Renal cortex interstitium (tissue), 11 donors: ENCODE measurements at regions not wholly inside any gene's neighbourhood (a gene's known extent, or its start where the extent isn't known, plus 50 kb on each side); places are given as distances from the start of the nearest gene placed in this dataset.
A peak's percentile ranks its signal among the peaks of the same experiment; 100 is the strongest.

ENCODE experiments used
- DNase-seq, 11 donors: peaks; one replicate each; pipeline ENCODE4 v3.0.0-alpha.2; 2013; ENCODE audit warnings: low read depth in 9 of 11, low spot score in 4 of 11; ENCODE audit errors: extremely low read depth in 1 of 11

DNA sequence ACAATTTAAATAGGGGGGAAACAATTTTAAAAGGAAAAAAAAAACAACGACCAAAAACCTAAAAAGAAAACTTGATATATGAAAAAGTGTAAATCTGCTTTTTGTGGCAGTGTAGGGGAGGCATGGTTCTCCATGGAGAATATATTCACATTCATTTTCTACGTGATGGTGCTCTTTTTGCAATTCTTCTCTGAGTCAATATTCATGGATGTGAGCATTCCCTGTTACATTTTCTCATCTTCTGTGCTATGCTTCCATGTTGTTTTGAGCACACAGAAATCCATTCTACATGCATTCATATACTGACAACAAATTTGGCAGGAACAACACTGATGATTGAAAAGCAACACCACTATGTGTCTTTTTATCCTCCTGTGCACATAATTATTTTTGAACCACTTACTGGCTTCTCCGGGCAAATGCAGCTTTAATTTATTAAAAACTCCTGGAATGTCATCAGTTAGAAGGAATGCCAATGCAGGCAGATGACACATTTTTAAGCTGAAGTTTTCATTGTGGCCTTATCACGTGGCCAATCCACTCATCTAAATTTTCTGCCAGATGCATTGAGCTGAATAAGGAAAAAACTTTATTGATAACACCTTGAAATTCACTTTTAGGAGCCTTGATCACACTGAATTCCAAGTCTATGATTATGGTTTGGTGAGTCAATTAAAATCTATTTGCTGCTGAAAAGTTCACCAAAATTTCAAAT is 590.6 kb downstream of the NUF2 start:
- DNase-seq = no peak

DNA sequence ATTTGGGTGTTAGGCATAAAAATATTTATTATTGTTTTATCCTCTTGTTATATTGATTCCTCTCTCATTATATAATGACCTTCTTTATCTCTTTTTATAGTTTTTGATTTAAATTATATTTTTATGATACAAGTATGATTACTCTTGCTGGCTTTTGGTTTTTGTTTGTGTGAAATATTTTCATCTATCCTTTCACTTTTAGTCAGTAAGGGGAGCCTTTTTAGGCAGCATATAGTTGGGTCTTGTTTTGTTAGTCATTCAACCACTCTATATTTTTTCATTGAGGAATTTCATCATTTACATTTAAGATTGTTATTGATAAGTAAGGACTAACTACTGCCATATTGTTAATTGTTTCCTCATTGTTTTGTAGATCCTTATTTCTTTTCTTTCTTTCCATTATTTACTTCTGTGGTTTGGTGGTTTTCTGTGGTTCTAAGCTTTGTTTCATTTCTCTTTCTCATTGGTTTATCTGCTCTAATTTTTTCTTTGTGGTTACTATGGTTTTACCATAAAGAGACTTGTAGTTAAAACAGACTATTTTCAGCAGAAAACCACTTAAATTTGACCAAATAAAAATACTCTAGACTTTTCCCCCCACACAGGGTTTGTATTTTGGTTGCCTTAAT is 593.1 kb downstream of the NUF2 start:
- DNase-seq = no peak

DNA sequence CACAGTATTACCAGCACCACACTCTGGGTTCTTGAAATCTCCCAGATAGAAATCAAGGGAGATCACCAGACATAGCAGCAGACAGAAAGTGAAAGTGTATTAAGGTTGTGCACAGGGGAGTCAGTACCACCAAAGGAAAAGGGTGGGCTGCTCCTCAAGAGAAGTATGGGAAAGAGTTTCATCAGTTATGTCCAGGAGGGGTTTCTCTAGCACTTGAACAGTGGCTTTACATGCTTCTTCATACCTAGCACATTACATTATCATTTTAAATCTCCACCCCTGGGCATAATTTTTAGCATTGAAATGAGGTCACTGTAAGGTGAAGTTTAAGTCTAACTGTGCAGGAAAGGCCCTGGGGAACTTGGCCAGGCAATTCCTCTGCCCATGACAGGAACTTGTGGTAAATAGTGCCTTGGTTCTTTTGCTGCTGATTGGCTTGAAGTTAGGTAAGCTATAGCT is 601.0 kb downstream of the NUF2 start:
- no peak for DNase-seq

DNA sequence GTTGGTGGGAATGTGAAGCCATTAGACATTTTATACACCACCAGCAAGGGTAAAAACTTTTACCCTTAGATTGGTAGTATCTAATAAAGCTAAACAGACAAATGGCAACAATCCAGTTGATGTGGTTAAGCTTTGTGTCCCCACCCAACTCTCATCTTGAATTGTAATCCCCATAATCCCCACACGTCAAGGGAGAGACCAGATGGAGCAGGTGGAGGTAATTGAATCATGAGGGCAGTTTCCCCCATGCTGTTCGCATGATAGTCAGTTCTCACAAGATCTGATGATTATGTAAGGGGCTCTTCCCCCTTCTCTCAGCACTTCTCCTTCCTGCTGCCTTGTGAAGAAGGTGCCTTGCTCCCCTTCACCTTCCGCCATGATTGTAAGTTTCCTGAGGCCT is 602.3 kb downstream of the NUF2 start:
- DNase-seq = no peak

DNA sequence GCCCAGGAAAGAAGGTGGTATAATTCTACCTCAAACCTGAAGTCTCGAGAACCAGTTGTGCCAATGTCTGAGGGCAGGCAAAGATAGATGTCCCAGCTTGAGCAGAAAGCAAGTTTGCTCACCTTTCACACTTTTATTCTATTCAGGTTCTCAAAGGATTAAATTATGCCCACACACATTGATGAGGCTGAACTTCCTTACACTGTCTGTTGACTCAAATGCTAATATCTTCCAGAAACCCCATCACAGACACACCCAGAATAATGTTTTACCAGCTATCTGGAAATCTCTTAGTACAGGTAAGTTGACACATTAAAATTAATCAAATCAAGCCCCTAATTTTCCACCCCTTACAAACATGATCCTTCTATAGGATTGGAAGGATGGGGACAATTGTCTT is 605.7 kb downstream of the NUF2 start:
- no peak for DNase-seq

DNA sequence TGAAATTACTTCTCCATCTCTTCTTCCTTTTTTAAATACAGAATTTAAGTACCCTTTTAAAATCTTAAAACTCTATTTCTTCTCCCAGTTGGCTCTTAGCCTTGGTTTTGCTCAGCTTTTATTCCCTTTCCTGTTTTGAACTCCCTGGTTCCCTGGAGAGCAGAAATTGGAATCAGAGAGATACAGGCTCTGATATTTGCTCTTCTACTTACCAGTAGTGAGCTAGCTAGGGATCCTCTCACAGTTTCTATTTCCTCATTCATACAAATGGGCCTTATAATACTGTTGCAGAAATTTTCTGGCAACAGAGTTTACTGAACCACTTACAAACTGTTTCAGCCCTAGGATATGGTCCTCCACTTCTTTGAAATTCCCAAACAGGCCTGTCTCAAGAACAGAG is 606.3 kb downstream of the NUF2 start:
- DNase-seq = no peak

DNA sequence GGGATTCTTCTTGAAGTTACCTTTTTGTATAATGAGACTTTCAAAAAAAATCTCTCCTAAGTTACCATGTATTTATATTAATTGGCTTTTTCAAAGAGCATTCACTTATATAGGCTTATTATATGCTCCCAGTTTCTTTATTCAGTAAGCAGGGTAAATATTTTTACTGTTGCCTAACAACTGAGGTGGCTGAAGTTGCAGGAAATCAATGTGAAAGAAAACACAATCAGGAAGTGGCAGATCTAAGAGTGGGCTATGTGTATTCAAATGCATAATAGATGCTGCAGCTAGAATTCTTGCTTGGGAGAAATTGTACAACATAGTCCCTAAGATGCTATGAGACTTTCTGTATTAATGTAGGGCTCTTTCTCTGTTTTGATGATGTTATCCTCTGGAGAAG is 606.9 kb downstream of the NUF2 start:
- peak in 2 of 11 donors; percentile 7 to 14 for DNase-seq

DNA sequence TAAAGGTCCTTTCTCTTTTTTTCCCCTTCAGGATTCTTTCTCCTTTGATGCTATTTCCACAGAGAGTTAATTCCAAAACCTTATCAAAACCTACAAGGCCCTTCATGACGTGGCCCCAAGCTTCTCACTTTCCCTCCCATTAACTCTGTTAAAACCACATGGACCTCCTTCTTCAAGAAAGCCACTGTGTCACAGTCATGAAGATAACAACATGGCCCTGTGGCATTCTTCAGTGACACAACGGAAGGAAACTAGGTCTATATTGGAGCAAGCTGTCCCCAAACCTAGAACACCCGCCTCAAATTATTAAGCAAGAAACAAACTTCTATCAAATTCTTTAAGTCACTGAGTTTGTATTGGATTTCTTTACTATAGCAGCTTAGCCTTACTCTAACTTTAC is 611.1 kb downstream of the NUF2 start:
- no peak for DNase-seq

DNA sequence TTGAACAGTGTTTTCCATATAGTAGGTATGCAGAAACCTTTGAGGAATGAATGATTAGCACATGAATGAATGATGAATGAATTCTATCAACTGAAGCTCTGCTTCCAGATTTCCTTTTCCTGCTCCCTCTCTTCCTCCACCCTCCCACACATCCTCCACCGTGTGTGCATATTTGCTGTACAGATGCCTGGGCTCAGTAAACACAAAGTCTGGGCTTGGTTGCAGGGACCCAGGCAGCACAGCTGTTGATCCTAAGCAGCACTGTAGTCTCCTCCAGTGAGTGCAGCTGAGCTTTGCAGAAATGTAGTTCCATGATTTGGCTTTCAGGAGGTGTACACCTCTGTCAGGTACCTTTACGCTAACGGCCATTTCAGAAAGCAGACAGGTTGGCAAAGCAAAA is 611.7 kb downstream of the NUF2 start:
- DNase-seq = no peak

DNA sequence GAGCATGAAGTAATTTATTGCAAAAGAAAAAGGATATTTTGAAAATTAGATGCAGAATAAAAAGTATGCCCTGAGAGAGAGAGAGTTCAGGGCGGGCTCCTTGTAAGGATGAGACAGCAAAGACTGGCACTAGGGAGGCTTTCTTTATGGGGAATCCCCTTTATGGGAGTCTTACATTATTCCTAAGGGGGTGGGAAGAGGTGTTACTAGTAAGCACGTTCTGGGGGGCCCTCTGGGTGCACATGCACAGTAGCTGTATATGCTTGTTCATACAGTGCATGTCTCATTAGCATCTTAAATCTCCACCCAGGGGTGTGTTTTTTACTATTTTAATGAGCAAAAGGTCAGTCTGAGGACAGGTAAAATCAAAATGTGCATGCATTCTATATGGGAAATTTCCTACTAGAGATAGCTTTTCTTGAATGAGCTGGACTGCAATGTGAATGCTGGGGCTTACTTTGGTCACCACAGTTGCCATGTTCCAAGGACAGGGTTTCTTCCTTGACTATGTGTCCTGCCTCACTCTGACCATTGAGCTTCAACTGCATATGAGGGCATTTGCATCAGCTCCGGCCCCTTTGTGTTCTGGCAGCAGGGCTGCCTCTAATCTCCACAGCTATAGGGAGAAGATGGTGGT is 614.1 kb downstream of the NUF2 start:
- DNase-seq = no peak

DNA sequence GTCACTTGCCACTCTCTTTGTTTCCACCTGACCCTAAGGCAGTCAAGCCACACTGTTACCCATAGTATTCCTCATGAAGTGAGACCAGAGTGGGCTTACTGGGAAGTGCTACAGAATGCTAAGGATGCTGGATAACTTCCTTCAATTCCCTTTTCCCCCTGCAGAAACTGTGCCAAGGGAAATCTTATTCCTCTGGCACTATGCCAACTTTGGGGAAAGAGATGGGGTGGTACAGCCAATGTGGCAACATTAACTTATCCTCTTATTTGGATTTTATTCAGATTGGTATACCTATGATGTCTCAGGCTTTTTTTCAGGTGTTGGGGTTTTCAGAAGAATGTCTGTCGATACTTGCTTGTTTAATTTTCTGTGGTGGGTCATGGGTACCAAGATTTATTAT is 599.4 kb upstream of the PBX1 start:
- DNase-seq = no peak

DNA sequence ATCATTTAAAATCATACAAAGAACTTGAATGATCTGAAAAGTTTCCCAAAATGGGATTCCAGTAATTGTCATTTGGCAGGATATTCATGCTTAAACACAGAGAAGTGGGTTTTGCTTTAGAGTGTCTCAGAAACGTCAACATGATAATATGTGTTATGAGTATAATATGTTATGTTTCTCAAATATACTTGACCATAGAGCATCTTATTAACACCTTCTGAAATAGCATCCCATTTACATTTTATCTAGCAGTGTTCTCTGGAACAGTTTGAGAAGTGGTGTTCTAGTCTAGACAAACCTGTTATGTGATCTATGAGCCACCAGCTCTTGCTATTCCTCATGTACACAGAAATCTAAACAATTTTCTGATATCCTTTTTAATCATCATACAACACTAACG is 588.8 kb upstream of the PBX1 start:
- DNase-seq = no peak

DNA sequence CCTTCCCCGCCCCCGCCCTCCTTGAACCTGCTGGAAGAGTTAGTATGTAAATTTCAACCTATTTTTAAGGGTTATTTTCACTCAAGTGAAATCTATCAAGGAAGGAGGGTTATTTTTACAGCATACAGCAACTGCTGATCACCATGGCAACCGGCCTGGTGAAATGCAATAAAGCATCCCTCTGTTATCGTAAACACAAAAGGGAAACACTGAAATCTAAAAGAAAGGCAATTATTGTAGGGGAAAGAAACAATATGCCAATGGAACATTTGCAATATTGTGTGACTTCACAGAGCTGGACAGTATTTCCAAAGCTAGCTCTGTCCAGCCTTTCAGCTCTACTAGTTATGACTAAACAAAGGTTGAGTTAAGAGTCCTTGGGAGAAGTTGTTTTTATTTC is 588.3 kb upstream of the PBX1 start:
- DNase-seq = peak in 4 of 11 donors; percentile 2 to 7 (median 4)

DNA sequence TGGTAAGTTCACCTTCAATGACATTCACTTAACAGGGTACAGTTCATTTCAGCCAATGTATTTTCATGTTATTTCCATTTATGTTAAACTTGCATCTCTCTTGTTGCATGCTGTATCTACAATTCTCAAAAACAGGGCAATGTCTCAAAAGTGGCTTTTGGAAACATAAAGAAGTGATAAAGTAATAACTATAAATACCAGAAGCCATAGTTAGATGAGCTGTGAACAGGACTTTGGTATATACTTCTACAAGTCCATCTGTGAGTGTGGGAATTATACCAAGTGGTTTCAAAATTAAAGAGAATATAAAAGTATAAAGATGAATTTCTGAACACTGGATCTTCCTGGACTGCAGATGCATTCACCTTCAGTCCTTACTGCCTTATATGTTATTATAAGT is 585.4 kb upstream of the PBX1 start:
- no peak for DNase-seq

DNA sequence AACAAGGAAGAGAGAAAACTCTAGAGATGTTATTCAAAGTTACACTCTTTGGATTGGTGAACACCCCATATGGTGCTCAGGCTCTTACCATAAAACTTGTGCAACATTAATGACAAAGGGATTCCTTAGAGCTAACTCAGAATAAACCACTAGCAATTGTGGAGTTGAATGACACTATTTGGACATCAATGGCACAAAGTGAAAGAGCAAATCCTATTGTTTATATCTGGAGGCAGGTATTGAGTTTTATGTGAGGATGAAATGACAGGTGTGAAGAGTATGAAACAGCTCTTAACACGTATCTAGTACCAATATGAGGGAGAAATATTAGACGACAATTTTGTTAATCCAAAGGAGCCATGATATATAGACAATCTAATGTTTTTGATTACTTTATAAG is 584.9 kb upstream of the PBX1 start:
- no peak for DNase-seq

DNA sequence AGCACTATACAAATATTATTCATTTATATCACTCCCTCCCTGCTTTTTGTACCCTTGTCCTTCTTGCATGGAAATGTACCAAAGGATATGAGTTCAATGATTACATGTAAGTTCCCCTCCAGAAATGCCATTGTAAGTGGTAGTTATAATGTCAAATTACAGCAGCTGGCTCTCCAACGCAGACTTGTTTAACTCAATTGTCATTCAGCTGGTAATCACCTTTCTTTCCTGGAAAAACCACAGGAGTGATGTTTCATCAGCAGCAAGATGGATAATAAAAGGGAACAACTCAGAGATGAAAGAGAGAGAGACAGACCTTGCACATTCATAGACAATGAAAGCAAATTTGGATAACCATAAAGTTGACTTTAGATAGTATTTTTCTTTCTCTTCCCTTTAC is 578.6 kb upstream of the PBX1 start:
- no peak for DNase-seq

DNA sequence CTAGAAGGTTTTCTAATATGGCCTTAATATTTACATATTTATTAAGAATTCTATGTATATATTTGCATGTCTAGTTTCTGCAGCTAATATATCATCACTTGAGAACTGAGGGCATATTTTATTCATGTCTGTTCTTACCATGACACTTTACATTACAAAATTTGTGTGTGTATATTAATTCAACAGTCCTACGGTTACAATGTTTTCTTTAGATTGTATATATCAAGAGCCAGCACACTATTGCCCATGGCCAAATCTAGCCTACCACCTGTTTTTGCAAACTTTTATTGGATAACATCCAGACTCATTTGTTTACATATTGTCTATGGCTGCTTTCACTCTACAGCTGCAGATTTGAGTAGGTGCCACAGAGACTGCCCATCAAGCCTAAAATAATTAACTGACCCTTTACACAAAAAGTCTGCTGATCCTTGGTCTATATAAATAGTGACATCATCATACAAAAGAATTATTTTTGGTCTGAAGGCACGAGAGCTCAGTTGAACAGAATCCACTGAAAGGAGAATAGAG is 577.4 kb upstream of the PBX1 start:
- no peak for DNase-seq

DNA sequence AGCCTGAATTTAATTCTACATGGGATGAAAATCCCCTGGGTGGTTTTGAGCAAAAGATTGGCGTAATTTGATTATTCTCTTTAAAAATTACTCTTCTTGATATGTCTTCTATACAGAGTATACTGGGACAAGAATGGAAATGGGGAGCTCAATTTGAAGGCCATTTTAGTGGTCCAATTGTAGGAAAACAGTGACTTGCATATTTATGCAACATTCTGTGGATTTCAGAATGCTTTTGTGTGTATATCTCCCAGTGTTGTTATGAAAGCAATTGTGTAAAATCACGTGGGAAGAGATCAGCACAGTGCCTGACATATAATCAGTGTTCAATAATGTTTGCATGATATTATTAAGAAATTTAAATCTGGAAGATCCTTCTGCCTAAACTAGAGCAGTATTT is 575.9 kb upstream of the PBX1 start:
- DNase-seq = no peak

DNA sequence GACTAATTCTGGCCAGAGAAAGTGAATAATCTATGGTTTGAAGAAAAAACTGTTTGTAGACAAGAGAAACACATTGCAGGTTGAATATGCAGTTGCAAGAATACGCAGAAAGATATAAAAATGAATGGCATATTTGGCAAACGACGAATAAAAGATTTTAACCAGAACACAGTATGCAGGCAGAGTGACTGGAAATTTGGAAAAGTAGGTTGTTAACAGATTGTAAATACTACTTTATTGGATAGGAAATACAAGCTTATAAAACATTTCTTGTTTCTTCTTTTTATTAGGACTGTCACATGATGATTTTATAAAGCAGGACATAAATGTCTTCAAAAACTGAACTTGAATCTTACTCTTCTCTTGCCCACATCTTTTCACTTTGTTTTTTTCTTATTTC is 573.3 kb upstream of the PBX1 start:
- no peak for DNase-seq

DNA sequence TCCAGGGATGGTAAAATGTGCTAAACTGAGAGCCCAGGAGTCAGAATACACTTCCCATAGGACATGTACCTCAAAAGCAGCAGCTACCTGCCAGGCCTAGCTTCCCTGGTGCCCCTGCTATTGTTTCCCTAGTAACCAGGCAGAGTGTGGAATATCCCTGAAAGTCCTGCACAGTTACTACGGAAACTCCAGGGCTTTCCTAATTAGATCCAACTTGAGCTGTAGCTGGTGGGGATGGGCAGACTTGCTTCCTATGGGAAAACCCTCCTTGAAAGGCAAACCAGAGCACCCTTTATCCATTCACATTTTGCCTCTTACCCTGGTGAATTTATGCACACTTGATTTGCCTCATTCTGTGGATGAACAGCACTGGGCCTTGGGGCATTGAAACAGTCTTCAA is 559.9 kb upstream of the PBX1 start:
- DNase-seq = no peak
